NT2/D1 (cell line): ENCODE measurements at regions not wholly inside any gene's neighbourhood (a gene's known extent, or its start where the extent isn't known, plus 50 kb on each side); places are given as distances from the start of the nearest gene placed in this dataset.
"Not testable (repeated sequence)": the region's sequence is repeated elsewhere in the genome, so short reads cannot be mapped to it uniquely, and the experiment has no call there.

Experiments used
- DNase-seq: peaks from one replicate; pipeline ENCODE4 v3.0.0-alpha.2; 2011; ENCODE audit warnings: low read depth, low spot score
- H3K27me3 ChIP-seq: 2 replicates; pipeline ENCODE4 v1.6.0; 2011; ENCODE audit warnings: mild to moderate bottlenecking; ENCODE audit not compliant: insufficient read length, insufficient read depth
- H3K36me3 ChIP-seq: 2 replicates; pipeline ENCODE4 v1.6.1; 2011; ENCODE audit warnings: mild to moderate bottlenecking, low read length, mixed read lengths; ENCODE audit not compliant: insufficient read depth, insufficient read length
- H3K4me1 ChIP-seq: 2 replicates; pipeline ENCODE4 v1.5.1; 2011; ENCODE audit not compliant: insufficient read depth, insufficient read length
- H3K4me3 ChIP-seq: 2 replicates; pipeline ENCODE4 v1.5.1; 2011; ENCODE audit warnings: low read depth; ENCODE audit not compliant: insufficient read length
- H3K9ac ChIP-seq: 2 replicates; pipeline ENCODE4 v1.6.0; 2011; ENCODE audit warnings: low read depth; ENCODE audit not compliant: insufficient read length
- H3K9me3 ChIP-seq: 2 replicates; pipeline ENCODE4 v1.5.1; 2011; ENCODE audit warnings: mild to moderate bottlenecking, low read length; ENCODE audit not compliant: insufficient read depth
- SUZ12 ChIP-seq: IDR thresholded peaks from 2 replicates; pipeline ENCODE4 v1.6.1; 2011; ENCODE audit not compliant: insufficient read length, insufficient read depth; ENCODE audit errors: extremely low read depth
- YY1 ChIP-seq: IDR thresholded peaks from 2 replicates; pipeline ENCODE4 v1.6.1; 2011; ENCODE audit not compliant: insufficient read length, insufficient read depth
- ZNF274 ChIP-seq: IDR thresholded peaks from 2 replicates; pipeline ENCODE4 v1.6.1; 2011; ENCODE audit warnings: mild to moderate bottlenecking, low read depth, low read length

DNA sequence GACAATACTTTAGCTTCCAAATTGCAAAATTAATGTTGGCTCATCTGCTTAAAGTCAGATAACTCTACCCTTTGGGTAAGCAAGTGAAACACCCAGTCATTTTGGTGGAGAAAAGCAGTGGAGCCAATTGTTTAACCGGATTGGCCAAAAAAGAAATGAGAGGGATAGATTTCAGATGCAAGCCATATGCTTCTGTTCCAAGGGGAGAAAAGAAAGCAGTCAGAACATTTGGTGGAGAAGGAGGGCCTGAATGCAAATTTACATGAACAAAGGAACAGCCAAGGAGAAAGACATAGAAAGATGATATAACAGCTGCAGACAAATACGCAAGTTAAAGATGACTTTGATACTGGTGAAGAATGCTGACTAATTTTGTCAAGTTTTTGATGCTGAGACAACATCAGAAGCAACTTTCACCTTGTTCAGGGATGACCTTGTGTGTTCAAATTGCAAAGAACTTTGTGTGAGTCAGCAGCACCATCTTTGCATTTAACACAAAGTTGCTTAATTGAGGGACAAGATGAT, 173.1 kb downstream of the TGFB2 start:
- TF ChIP-seq YY1: no peak
- no peak for TF ChIP-seq SUZ12
- TF ChIP-seq ZNF274: no peak
- no peaks in the 10 kb centered on the region for H3K36me3 ChIP-seq

DNA sequence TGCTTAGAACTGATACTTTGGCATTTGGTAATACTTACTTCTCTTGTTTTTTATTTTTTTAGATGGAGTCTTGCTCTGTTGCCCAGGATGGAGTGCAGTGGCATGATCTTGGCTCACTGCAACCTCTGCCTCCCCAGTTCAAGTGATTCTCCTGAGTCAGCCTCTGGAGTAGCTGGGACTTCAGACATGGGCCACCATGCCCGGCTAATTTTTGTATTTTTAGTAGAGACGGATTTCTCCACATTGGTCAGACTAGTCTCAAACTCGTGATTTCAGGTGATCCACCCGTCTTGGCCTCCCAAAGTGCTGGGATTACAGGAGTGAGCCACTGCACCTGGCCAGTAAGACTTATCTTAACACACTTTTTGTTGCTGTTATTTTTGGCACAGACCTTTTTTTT, 175.5 kb downstream of the TGFB2 start:
- H3K4me1 ChIP-seq, H3K27me3 ChIP-seq, H3K36me3 ChIP-seq, DNase-seq, H3K4me3 ChIP-seq, H3K9ac ChIP-seq, H3K9me3 ChIP-seq: not testable (repeated sequence)

More for the DNA sequence above, 173.1 kb downstream of the TGFB2 start:
- H3K4me1 ChIP-seq: no peaks in the 10 kb centered on the region
- H3K27me3 ChIP-seq: no peaks in the 10 kb centered on the region
- no peak overlapping the region for H3K9ac ChIP-seq
- no peaks in the 10 kb centered on the region for H3K9me3 ChIP-seq
- no peak overlapping the region for H3K4me3 ChIP-seq
- DNase-seq: no peak

DNA sequence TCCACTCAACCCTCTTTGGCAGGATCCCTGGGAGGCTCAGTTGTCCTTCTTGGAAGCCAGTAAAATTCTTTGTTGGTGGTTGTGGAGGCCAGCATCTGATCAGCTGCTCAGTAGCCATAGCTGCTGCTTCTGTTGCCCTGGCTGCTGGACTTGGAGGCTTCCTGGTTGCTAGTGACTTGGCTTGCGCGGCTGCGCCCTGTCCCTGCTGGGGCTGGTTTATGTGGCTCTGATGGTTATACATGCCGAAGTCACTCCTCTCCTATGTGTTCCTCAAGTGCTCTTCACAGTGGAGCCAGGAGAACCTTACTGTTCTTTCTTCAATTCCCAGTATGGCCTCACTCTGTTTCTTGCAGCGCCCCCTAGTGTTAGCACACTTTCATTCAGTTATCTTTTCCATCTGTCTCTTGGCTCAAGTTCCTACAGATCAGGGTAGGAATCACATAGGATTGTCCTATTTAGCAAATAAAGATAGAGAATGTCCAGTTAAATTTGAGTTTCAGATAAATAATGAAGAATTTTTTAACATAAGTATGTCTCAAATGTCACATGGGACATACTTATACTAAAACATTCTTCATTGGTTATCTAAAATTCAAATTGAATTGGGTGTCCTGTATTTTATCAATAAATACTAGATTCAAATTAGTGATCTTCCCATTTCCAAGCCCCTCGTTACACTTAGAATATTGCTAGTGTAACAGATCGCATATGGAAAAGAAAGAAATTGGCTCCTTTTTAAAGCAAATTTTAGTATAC, 176.5 kb downstream of the TGFB2 start:
- TF ChIP-seq ZNF274 (no peak), YY1 (no peak), SUZ12 (no peak)
- DNase-seq: peak; percentile 60
- H3K4me3 ChIP-seq: no peak overlapping the region

DNA sequence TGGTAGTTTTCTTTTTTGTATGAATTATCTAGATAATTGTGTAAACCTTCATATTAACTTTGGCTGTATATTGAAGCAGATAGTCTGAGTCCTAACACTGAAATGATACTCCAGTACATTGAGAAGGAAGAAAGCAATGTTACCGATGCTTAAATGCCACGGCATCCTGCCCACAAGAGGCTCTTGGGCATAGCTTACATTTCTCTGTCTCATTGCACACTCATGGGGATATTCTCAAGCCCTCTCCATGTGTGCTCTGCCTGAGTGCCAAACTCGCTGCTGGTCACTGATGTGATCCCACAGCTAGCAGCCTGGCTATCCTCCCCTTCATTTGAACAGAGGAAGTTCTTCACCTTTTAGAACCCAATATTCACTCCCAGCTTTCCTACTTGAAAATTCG, 179.4 kb downstream of the TGFB2 start:
- DNase-seq: no peak
- H3K4me3 ChIP-seq: no peak overlapping the region
- no peaks in the 10 kb centered on the region for H3K9me3 ChIP-seq
- TF ChIP-seq ZNF274 (no peak), YY1 (no peak), SUZ12 (no peak)
- no peak overlapping the region for H3K9ac ChIP-seq
- no peaks in the 10 kb centered on the region for H3K36me3 ChIP-seq
- H3K27me3 ChIP-seq: no peaks in the 10 kb centered on the region
- no peaks in the 10 kb centered on the region for H3K4me1 ChIP-seq

More for the DNA sequence above, 176.5 kb downstream of the TGFB2 start:
- H3K36me3 ChIP-seq: no peaks in the 10 kb centered on the region
- H3K9ac ChIP-seq: no peak overlapping the region
- no peaks in the 10 kb centered on the region for H3K9me3 ChIP-seq
- H3K4me1 ChIP-seq: no peaks in the 10 kb centered on the region
- no peaks in the 10 kb centered on the region for H3K27me3 ChIP-seq

DNA sequence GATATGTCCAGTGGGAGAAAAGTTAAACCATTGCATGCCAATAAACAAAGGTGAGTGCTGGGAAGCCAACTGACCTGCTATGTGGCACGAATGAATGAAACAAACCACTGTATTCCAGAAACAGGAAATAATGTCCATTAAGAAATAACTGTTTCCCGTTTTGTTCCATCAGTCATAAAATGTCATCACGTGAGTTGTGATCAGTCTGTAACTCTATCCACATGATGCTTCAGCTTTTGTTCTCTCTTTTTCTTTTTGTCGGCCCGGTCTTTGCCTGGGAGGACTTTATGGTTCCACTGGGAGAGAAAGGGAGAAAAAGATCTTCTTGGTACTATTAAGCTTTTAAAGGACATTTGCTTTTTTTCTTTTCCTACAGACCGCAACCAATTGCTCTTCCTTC, 179.9 kb downstream of the TGFB2 start:
- no peak overlapping the region for H3K4me3 ChIP-seq
- no peaks in the 10 kb centered on the region for H3K36me3 ChIP-seq
- H3K27me3 ChIP-seq: no peaks in the 10 kb centered on the region
- DNase-seq: no peak
- TF ChIP-seq SUZ12 (no peak), ZNF274 (no peak), YY1 (no peak)
- no peaks in the 10 kb centered on the region for H3K9me3 ChIP-seq
- no peaks in the 10 kb centered on the region for H3K4me1 ChIP-seq
- no peak overlapping the region for H3K9ac ChIP-seq

DNA sequence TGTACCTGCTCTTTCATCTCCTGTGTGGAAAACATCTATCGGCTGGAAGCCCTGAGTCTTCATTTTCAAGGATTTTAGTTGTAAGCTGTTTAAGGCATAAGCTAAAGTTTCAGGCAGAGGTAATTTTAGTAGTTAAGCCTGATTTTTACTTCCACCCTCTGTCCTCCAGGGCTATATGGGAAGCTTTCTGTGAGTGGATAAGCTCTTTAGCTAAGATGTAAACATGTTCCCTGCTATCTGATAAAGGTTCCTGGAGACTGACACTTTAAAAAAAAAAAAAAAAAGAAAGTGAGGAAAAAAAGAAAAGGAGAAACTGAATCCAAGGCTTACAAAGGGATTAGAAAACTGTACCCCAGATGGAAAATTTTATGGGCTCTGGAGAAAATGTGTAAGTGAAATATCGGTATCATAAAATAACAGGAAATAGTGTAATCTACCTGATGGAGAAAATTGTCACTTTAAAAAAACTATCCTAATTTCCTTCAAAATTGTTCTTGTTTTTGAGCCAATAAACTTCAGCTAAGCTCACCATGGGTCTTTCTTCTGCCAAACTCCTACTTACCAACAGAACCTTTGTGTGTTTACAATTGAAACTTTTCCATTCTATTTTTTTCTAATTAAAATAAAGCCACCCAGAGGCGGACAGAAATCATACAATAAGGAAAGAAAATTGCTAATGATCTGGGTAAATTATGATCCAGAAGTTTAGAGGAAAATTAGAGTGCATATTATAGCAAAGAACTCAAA, 180.5 kb downstream of the TGFB2 start:
- H3K9me3 ChIP-seq: no peaks in the 10 kb centered on the region
- TF ChIP-seq ZNF274 (no peak), SUZ12 (no peak), YY1 (no peak)
- H3K36me3 ChIP-seq: no peaks in the 10 kb centered on the region

DNA sequence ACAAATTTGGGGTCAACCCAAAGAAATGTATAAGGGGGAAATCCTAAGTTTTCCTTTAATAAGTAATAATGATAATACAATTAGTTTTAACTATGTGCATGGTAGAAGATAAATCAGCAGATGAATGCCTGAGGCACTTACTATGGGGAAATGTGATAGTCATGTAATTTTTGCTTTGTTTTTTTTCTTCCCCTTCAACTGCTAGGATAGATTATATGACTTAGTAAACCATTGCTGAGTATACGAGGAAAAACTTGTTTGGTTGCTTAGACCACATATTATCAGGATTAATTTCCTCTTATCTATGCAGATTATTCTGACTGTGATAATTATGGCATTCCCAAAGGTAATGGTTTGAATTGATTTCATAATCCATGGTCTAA, 181.1 kb downstream of the TGFB2 start:
- Histone ChIP-seq H3K9me3 (no peaks in the 10 kb centered on the region), H3K4me3 (no peak overlapping the region), H3K36me3 (no peaks in the 10 kb centered on the region), H3K9ac (no peak overlapping the region), H3K27me3 (no peaks in the 10 kb centered on the region), H3K4me1 (no peaks in the 10 kb centered on the region)
- DNase-seq: no peak
- TF ChIP-seq SUZ12 (no peak), YY1 (no peak), ZNF274 (no peak)

More for the DNA sequence above, 180.5 kb downstream of the TGFB2 start:
- Histone ChIP-seq H3K4me1 (no peaks in the 10 kb centered on the region), H3K27me3 (no peaks in the 10 kb centered on the region), H3K4me3 (no peak overlapping the region), H3K9ac (no peak overlapping the region)
- DNase-seq: no peak
